Thoracic aorta (tissue), 2 donors: ENCODE measurements at regions not wholly inside any gene's neighbourhood (a gene's known extent, or its start where the extent isn't known, plus 50 kb on each side); places are given as distances from the start of the nearest gene placed in this dataset.
"Not testable (repeated sequence)": the region's sequence is repeated elsewhere in the genome, so short reads cannot be mapped to it uniquely, and the experiment has no call there.

ENCODE experiments used
- ATAC-seq: fragments of 150-250 bp; one replicate; pipeline ENCODE4 v1.8.0; 2017; ENCODE audit warnings: low read depth; ENCODE audit not compliant: insufficient number of reproducible peaks, low FRiP score
- DNase-seq: peaks from one replicate; pipeline ENCODE4 v3.0.0-alpha.2; 2020; ENCODE audit warnings: low spot score
- H3K27ac ChIP-seq, 2 donors: fragments of 200-600 bp; sonication (generic); 1 replicate in 1 of 2; 2 replicates in 1 of 2; pipeline ENCODE4 v1.5.1; 2016; ENCODE audit warnings: mild to moderate bottlenecking in 2 of 2, moderate library complexity in 2 of 2
- H3K27me3 ChIP-seq: fragments of 200-600 bp; sonication (generic); replicated peaks from 2 replicates; pipeline ENCODE4 v1.6.0; 2016; ENCODE audit warnings: mild to moderate bottlenecking; ENCODE audit not compliant: insufficient read depth
- H3K36me3 ChIP-seq: fragments of 200-600 bp; sonication (generic); one replicate; pipeline ENCODE4 v1.5.1; 2016
- H3K4me1 ChIP-seq, 2 donors: fragments of 200-600 bp; sonication (generic); 1 replicate in 1 of 2; 2 replicates in 1 of 2; pipeline versions ENCODE4 v1.5.1 to v1.6.0; 2016; ENCODE audit warnings: low read depth in 2 of 2, mild to moderate bottlenecking in 1 of 2; ENCODE audit not compliant: control insufficient read depth in 1 of 2
- H3K4me3 ChIP-seq: fragments of 200-600 bp; sonication (generic); 2 replicates; pipeline ENCODE4 v1.5.1; 2016; ENCODE audit warnings: mild to moderate bottlenecking
- H3K9me3 ChIP-seq: fragments of 200-600 bp; sonication (generic); 2 replicates; pipeline ENCODE4 v1.5.1; 2016
- TF ChIP-seq, protein P1 (sequence below): fragments of 200-600 bp; sonication (generic); IDR thresholded peaks from one replicate; pipeline ENCODE4 v1.5.1; 2019; ENCODE audit warnings: antibody characterized with exemption

DNA sequence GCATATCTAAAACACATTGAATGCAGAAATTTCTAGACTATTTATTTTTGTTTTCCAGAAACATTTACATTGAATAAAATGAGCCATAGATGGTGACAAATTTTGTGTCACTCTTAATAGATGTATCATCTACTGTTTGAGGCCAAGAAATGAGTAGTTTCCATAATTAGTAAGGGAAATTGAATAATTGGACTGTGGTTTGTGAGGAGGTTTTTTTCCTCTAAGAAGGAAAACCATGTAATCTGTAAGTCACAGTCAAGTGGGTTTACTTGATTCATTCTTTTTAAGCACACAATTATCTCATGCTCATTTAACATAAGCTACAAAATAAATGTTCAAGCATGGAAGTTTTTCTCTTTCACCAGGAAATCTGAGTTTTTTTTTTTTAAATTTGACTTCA lies 876.4 kb downstream of the NR2F1-AS1 start:
- no peaks in the 10 kb centered on the region for H3K9me3 ChIP-seq
- H3K36me3 ChIP-seq: no peaks in the 10 kb centered on the region
- H3K4me1 ChIP-seq: peaks cover 5% of the 10 kb centered on the region in 2 donors
- no peak overlapping the region for H3K27ac ChIP-seq
- TF ChIP-seq, protein P1, sequence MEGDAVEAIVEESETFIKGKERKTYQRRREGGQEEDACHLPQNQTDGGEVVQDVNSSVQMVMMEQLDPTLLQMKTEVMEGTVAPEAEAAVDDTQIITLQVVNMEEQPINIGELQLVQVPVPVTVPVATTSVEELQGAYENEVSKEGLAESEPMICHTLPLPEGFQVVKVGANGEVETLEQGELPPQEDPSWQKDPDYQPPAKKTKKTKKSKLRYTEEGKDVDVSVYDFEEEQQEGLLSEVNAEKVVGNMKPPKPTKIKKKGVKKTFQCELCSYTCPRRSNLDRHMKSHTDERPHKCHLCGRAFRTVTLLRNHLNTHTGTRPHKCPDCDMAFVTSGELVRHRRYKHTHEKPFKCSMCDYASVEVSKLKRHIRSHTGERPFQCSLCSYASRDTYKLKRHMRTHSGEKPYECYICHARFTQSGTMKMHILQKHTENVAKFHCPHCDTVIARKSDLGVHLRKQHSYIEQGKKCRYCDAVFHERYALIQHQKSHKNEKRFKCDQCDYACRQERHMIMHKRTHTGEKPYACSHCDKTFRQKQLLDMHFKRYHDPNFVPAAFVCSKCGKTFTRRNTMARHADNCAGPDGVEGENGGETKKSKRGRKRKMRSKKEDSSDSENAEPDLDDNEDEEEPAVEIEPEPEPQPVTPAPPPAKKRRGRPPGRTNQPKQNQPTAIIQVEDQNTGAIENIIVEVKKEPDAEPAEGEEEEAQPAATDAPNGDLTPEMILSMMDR: no peak
- H3K4me3 ChIP-seq: no peak overlapping the region
- ATAC-seq (no peak), DNase-seq (no peak)
- H3K27me3 ChIP-seq: no peaks in the 10 kb centered on the region

DNA sequence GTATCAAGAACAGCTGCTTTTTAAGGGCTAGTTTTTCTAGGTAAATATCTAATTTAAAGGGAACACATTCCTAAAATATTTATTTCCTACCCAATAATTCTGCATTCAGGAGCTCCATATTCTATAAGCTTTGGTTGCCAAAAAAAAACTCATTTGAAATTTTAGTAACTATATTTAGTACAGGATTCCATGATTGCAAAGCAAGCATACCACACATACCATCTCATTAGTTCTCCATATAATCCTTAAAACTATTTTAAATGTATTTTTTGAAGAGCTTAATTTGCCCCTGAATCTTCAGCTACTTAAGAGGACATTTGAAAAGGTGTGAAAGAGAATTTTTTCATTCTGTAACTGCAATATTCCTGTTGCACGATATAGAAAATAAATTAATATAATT lies 877.0 kb downstream of the NR2F1-AS1 start:
- H3K27ac ChIP-seq: no peak overlapping the region
- no peak for ATAC-seq

DNA sequence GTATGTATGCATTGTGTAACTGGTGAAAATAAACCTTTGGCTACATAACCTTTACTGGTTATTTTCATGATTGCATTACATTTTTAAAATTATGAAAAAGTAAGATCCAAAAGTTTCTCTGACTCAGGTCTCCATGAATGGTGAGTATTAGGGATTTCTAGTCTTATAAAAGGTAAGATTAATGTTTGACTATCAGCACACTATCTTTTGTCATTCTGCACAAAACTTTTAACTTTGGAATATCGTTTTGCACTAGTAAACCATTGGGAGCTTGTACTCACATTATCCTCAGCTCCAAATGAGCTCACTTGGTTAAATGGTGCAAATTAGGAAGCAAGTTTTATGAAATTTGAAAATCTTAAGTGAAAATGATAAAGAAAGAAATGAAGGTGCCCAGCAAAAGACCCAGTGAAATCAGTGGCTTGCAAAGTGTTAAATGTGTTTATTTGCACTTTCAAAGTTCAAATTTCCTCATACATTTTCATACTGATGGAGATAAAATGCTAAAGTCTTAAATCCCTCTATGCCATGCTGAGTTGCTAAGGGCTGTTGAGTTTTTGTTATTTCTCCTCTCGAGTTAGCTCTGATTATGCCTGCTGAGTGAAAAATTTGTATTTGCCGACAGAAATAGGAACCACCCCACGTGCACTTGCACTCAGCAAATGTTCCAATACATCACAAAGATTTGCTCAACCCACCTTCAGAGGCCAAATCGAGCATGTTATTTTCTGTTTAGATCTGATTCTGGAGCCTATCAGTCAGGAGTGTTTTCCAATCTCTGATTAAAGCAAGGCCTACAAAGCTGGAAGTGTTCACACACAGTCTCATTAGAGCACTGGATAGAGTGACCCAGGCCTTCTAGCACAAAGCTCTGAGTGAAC lies 885.7 kb downstream of the NR2F1-AS1 start:
- Histone ChIP-seq H3K4me1 (no peaks in the 10 kb centered on the region), H3K9me3 (no peaks in the 10 kb centered on the region), H3K36me3 (no peaks in the 10 kb centered on the region), H3K27me3 (no peaks in the 10 kb centered on the region), H3K4me3 (no peak overlapping the region), H3K27ac (no peak overlapping the region)
- DNase-seq (no peak), ATAC-seq (no peak)
- TF ChIP-seq, protein P1: no peak

More for the DNA sequence above, 877.0 kb downstream of the NR2F1-AS1 start:
- no peak for DNase-seq
- Histone ChIP-seq H3K27me3 (no peaks in the 10 kb centered on the region), H3K4me1 (peaks cover 5% of the 10 kb centered on the region in 2 donors), H3K4me3 (no peak overlapping the region), H3K36me3 (no peaks in the 10 kb centered on the region), H3K9me3 (no peaks in the 10 kb centered on the region)
- TF ChIP-seq, protein P1: no peak

DNA sequence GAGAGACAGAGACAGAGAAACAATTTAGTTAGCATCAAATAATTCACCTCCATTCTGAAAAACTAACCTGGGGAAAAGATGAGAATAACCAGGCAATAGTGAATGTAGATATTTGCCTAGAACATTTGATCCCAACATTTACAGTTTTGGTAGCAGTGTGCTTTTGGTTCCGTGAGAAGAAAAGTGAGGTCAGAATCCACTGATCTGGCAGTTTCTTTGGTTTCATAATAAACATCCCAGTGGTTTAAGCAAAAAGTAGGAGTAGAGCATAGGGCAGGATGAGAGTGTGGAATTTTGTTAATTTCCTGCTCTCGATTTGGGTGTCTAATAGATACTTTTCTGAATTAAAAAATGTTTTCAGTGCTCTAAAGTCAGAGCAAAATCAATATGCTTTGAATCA lies 887.0 kb downstream of the NR2F1-AS1 start:
- no peak for ATAC-seq
- Histone ChIP-seq H3K4me3 (no peak overlapping the region), H3K4me1 (no peaks in the 10 kb centered on the region), H3K27me3 (no peaks in the 10 kb centered on the region), H3K27ac (no peak overlapping the region), H3K36me3 (no peaks in the 10 kb centered on the region), H3K9me3 (no peaks in the 10 kb centered on the region)
- DNase-seq: no peak
- TF ChIP-seq, protein P1: no peak

DNA sequence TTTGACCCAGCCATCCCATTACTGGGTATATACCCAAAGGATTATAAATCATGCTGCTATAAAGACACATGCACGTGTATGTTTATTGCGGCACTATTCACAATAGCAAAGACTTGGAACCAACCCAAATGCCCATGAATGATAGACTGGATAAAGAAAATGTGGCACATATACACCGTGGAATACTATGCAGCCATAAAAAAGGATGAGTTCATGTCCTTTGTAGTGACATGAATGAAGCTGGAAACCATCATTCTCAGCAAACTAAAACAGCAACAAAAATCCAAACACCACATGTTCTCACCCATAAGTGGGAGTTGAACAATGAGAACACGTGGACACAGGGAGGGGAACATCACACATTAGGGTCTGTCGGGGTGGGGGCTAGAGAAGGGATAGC lies 889.1 kb downstream of the NR2F1-AS1 start:
- not testable (repeated sequence) for H3K9me3 ChIP-seq

More for the DNA sequence above, 889.1 kb downstream of the NR2F1-AS1 start:
- not testable (repeated sequence) for H3K27me3 ChIP-seq, H3K4me1 ChIP-seq, H3K27ac ChIP-seq, H3K36me3 ChIP-seq, ATAC-seq, H3K4me3 ChIP-seq, DNase-seq
